Mesenchymal stem cell (in vitro differentiated cells and primary cell): ENCODE measurements at regions not wholly inside any gene's neighbourhood (a gene's known extent, or its start where the extent isn't known, plus 50 kb on each side); places are given as distances from the start of the nearest gene placed in this dataset.

Experiments
- DNase-seq: peaks from one replicate; pipeline ENCODE4 v3.0.0-alpha.2; 2013
- H2AFZ ChIP-seq: one replicate; pipeline ENCODE4 v1.6.1; 2013; ENCODE audit warnings: low read depth, mild to moderate bottlenecking, control low read depth, inconsistent platforms, low read length, moderate library complexity
- H2AK5ac ChIP-seq: 2 replicates; pipeline ENCODE4 v1.6.1; 2013; ENCODE audit warnings: low read length, moderate library complexity, mild to moderate bottlenecking, inconsistent platforms; ENCODE audit not compliant: severe bottlenecking
- H2BK120ac ChIP-seq: one replicate; pipeline ENCODE4 v1.6.1; 2013; ENCODE audit warnings: low read depth, mild to moderate bottlenecking, inconsistent platforms, low read length, moderate library complexity
- H2BK12ac ChIP-seq, 2 experiments: one replicate each; pipeline ENCODE4 v1.6.1; 2013; ENCODE audit warnings: inconsistent platforms in 2 of 2, low read length in 2 of 2, mild to moderate bottlenecking in 2 of 2, moderate library complexity in 2 of 2, control low read depth in 1 of 2
- H2BK15ac ChIP-seq: one replicate; pipeline ENCODE4 v1.6.1; 2013; ENCODE audit warnings: mild to moderate bottlenecking, low read depth, inconsistent platforms; ENCODE audit not compliant: poor library complexity, severe bottlenecking
- H2BK5ac ChIP-seq: 2 replicates; pipeline ENCODE4 v1.6.1; 2013; ENCODE audit warnings: low read depth, mild to moderate bottlenecking, low read length, control low read depth, inconsistent platforms; ENCODE audit not compliant: poor library complexity, severe bottlenecking
- H3K14ac ChIP-seq, 2 experiments: one replicate each; pipeline ENCODE4 v1.6.1; 2013; ENCODE audit warnings: inconsistent platforms in 2 of 2, low read length in 2 of 2, control low read depth in 1 of 2, mild to moderate bottlenecking in 1 of 2, moderate library complexity in 1 of 2
- H3K18ac ChIP-seq, 2 experiments: one replicate each; pipeline ENCODE4 v1.6.1; 2013; ENCODE audit warnings: inconsistent platforms in 2 of 2, low read length in 2 of 2, control low read depth in 1 of 2, low read depth in 1 of 2, mild to moderate bottlenecking in 1 of 2
- H3K23ac ChIP-seq, 2 experiments: one replicate each; pipeline ENCODE4 v1.6.1; 2013; ENCODE audit warnings: inconsistent platforms in 2 of 2, low read length in 2 of 2, mild to moderate bottlenecking in 2 of 2, moderate library complexity in 2 of 2, control low read depth in 1 of 2
- H3K27ac ChIP-seq: 2 replicates; pipeline ENCODE4 v1.5.1; 2013; ENCODE audit warnings: mild to moderate bottlenecking, moderate library complexity, low read length, control low read depth, inconsistent platforms; ENCODE audit not compliant: poor library complexity, severe bottlenecking
- H3K27me3 ChIP-seq, 2 experiments: 2 replicates each; pipeline versions ENCODE4 v1.6.1 to v1.7.0; 2013; ENCODE audit warnings: low read length in 2 of 2, mild to moderate bottlenecking in 2 of 2, moderate library complexity in 2 of 2, control low read depth in 1 of 2, inconsistent platforms in 1 of 2; ENCODE audit not compliant: control insufficient read depth in 1 of 2, insufficient read depth in 1 of 2
- H3K36me3 ChIP-seq, 2 experiments: 2 replicates each; pipeline versions ENCODE4 v1.6.1 to v1.7.0; 2013; ENCODE audit warnings: low read length in 2 of 2, control low read depth in 1 of 2, inconsistent platforms in 1 of 2, low read depth in 1 of 2, mild to moderate bottlenecking in 1 of 2; ENCODE audit not compliant: insufficient read depth in 2 of 2, control insufficient read depth in 1 of 2
- H3K4ac ChIP-seq, 2 experiments: one replicate each; pipeline ENCODE4 v1.6.1; 2013; ENCODE audit warnings: inconsistent platforms in 2 of 2, low read length in 2 of 2, mild to moderate bottlenecking in 2 of 2, moderate library complexity in 2 of 2, control low read depth in 1 of 2, low read depth in 1 of 2
- H3K4me1 ChIP-seq: 2 replicates; pipeline ENCODE4 v1.6.1; 2013; ENCODE audit warnings: low read depth, low read length, control low read depth; ENCODE audit not compliant: control insufficient read depth, insufficient read depth
- H3K4me2 ChIP-seq: 2 replicates; pipeline ENCODE4 v1.6.1; 2013; ENCODE audit warnings: low read length, mild to moderate bottlenecking, inconsistent platforms; ENCODE audit not compliant: poor library complexity, severe bottlenecking
- H3K4me3 ChIP-seq, 2 experiments: 2 replicates each; pipeline versions ENCODE4 v1.5.1 to v1.7.0; 2013; ENCODE audit warnings: low read length in 2 of 2, mild to moderate bottlenecking in 2 of 2, control low read depth in 1 of 2, low read depth in 1 of 2; ENCODE audit not compliant: insufficient read depth in 1 of 2
- H3K79me1 ChIP-seq: replicated peaks from 2 replicates; pipeline ENCODE4 v1.6.1; 2013; ENCODE audit warnings: mild to moderate bottlenecking, control low read depth, low read length, inconsistent platforms; ENCODE audit not compliant: poor library complexity, severe bottlenecking
- H3K9ac ChIP-seq: 2 replicates; pipeline ENCODE4 v1.7.0; 2013; ENCODE audit warnings: mild to moderate bottlenecking, low read length, moderate library complexity
- H3K9me3 ChIP-seq: 2 replicates; pipeline ENCODE4 v1.7.0; 2013; ENCODE audit warnings: mild to moderate bottlenecking, low read length; ENCODE audit not compliant: control insufficient read depth
- H4K8ac ChIP-seq: one replicate; pipeline ENCODE4 v1.6.1; 2013; ENCODE audit warnings: inconsistent platforms, mild to moderate bottlenecking, low read length, moderate library complexity
- H4K91ac ChIP-seq: one replicate; pipeline ENCODE4 v1.6.1; 2013; ENCODE audit warnings: mild to moderate bottlenecking, low read length, inconsistent platforms
- WGBS: methylation state at CpG from one replicate; pipeline ENCODE4 v1.1.7; 2013; ENCODE audit warnings: mixed read lengths; 5-methylcytosine and 5-hydroxymethylcytosine counted together

DNA sequence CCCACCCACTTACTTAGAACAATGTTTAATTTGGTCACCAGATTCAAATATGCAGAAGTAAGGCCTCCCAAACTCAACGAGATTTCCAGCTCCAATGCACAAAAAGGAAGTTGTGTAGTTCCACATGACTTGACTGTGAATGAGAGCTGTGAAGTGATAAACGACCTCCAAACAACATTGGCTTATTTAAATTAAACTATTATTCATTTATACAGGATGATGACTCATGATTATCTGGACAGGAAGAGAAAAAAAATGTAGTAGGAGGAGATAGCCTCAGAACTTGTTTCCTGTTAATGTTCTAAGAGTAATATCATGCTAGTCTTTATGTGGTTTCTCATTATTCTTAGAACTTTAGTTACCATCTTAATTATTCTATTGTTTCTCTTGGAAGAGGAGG lies 237.3 kb downstream of the C1D start:
- H3K23ac ChIP-seq, result no peak overlapping the region
- no peak overlapping the region for H3K9ac ChIP-seq
- DNase-seq, result peak; percentile 33
- H4K91ac ChIP-seq, result no peak overlapping the region
- H4K8ac ChIP-seq, result peak overlapping the region; percentile 32
- H3K4me3 ChIP-seq, result no peak overlapping the region
- H2BK5ac ChIP-seq, result no peak overlapping the region
- no peaks in the 10 kb centered on the region for H3K27me3 ChIP-seq
- no peaks in the 10 kb centered on the region for H3K79me1 ChIP-seq
- no peak overlapping the region for H2BK12ac ChIP-seq
- no peak overlapping the region for H2AK5ac ChIP-seq
- no peaks in the 10 kb centered on the region for H3K9me3 ChIP-seq
- no peak overlapping the region for H3K27ac ChIP-seq
- no peak overlapping the region for H3K14ac ChIP-seq
- H3K4me2 ChIP-seq, result no peak overlapping the region
- no CpG with 5 or more reads among the region's 2 CpGs for WGBS
- no peaks in the 10 kb centered on the region for H3K36me3 ChIP-seq
- peak overlapping the region in 1 of 2 experiments; percentile 20 for H3K4ac ChIP-seq
- no peak overlapping the region for H2BK120ac ChIP-seq
- H3K4me1 ChIP-seq, result no peaks in the 10 kb centered on the region
- no peak overlapping the region for H2AFZ ChIP-seq
- no peak overlapping the region for H3K18ac ChIP-seq
- no peak overlapping the region for H2BK15ac ChIP-seq

DNA sequence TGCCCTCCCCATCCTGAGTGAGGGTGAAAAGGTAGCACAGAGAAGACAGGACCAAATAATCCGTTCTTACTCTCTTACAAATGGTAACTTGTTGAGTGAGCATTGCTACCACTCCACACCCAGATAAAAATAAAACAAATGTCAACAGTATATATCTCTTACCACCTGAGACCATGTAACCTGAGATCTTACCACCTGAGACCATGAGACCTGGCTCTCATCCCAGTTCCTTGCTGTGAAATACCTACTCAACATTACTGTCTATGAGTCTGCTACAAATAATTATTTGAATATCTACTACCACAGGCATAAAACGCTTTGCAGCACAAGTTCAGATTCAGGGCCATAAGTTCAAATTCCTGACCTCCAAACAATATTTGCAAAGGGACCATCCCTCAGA lies 234.7 kb downstream of the C1D start:
- Histone ChIP-seq H2BK5ac (no peak overlapping the region), H2BK15ac (no peak overlapping the region), H3K4me2 (no peak overlapping the region), H3K9me3 (no peaks in the 10 kb centered on the region), H3K23ac (no peak overlapping the region), H3K14ac (no peak overlapping the region), H3K79me1 (no peaks in the 10 kb centered on the region), H3K9ac (no peak overlapping the region), H3K18ac (no peak overlapping the region), H3K36me3 (no peaks in the 10 kb centered on the region), H2BK120ac (no peak overlapping the region), H3K4me1 (no peaks in the 10 kb centered on the region), H3K27me3 (no peaks in the 10 kb centered on the region), H2AK5ac (no peak overlapping the region), H4K91ac (no peak overlapping the region), H3K4me3 (no peak overlapping the region), H3K4ac (no peak overlapping the region), H2AFZ (no peak overlapping the region), H4K8ac (no peak overlapping the region), H2BK12ac (no peak overlapping the region), H3K27ac (no peak overlapping the region)
- 45% methylated on average over 2 of the region's 2 CpGs for WGBS
- DNase-seq, result no peak

DNA sequence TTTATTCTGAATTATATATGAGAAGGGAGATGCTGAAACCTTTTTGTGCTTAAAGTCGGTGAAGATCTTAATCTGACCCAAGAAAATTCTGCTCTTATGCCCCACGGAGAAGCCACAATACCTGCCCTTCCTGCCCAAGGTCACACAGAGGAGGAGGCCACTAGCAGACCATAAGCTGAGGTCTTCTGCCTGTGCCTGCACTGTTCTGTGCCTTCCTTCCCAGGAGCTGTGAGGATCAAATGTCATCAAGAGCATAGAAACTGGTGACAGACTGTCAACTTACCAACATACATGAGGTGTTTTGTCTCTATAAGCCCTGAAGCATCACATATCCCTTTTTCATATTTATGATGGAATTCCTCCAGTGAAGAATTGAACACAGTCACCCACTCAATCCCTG lies 233.3 kb downstream of the C1D start:
- Histone ChIP-seq H3K79me1 (no peaks in the 10 kb centered on the region), H3K4me3 (no peak overlapping the region), H4K91ac (no peak overlapping the region), H3K9ac (no peak overlapping the region), H2BK120ac (no peak overlapping the region), H3K14ac (no peak overlapping the region), H2BK12ac (no peak overlapping the region), H4K8ac (no peak overlapping the region), H3K4me1 (no peaks in the 10 kb centered on the region), H3K23ac (no peak overlapping the region), H2BK5ac (no peak overlapping the region), H3K18ac (no peak overlapping the region), H3K4ac (no peak overlapping the region), H3K4me2 (no peak overlapping the region), H3K9me3 (no peaks in the 10 kb centered on the region), H2AFZ (no peak overlapping the region), H2BK15ac (no peak overlapping the region), H3K36me3 (no peaks in the 10 kb centered on the region), H2AK5ac (no peak overlapping the region), H3K27ac (no peak overlapping the region), H3K27me3 (no peaks in the 10 kb centered on the region)
- no peak for DNase-seq
- 88% methylated on average over 2 of the region's 2 CpGs for WGBS

DNA sequence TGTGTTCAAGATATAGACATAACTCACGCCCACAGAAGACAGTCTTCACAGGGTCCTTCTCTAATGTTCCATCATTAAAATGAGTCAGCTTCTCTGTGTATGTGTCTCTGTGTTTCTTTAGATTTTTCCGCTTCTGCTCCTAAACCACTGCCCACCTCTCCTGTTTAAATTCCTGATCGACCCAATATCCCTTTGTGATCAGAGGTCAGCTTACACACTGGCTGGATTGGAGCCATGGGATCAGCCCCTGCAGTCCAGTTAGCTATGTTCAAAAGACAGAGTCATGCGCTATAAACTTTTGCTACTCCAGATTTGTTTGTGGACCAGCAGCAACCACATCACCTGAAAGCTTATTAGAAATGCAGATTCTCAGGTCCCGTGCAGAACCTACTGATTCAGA lies 229.2 kb downstream of the C1D start:
- H3K4me2 ChIP-seq, result no peak overlapping the region
- no peak overlapping the region for H3K4me3 ChIP-seq
- no peak for DNase-seq

More for the DNA sequence above, 229.2 kb downstream of the C1D start:
- no peaks in the 10 kb centered on the region for H3K9me3 ChIP-seq
- H2BK12ac ChIP-seq, result no peak overlapping the region
- H3K27ac ChIP-seq, result no peak overlapping the region
- no peak overlapping the region for H4K8ac ChIP-seq
- H3K4me1 ChIP-seq, result no peaks in the 10 kb centered on the region
- H2BK15ac ChIP-seq, result no peak overlapping the region
- H4K91ac ChIP-seq, result no peak overlapping the region
- H2AFZ ChIP-seq, result no peak overlapping the region
- H2BK120ac ChIP-seq, result no peak overlapping the region
- no peak overlapping the region for H3K23ac ChIP-seq
- H3K9ac ChIP-seq, result no peak overlapping the region
- no peak overlapping the region for H3K18ac ChIP-seq
- WGBS, result 87% methylated on average over 5 of the region's 5 CpGs
- H2AK5ac ChIP-seq, result no peak overlapping the region
- H3K27me3 ChIP-seq, result no peaks in the 10 kb centered on the region
- no peak overlapping the region for H3K4ac ChIP-seq
- H3K36me3 ChIP-seq, result no peaks in the 10 kb centered on the region
- H2BK5ac ChIP-seq, result no peak overlapping the region
- H3K79me1 ChIP-seq, result no peaks in the 10 kb centered on the region
- H3K14ac ChIP-seq, result no peak overlapping the region
